ENCODE measurements at regions not wholly inside any gene's neighbourhood (a gene's known extent, or its start where the extent isn't known, plus 50 kb on each side); places are given as distances from the start of the nearest gene placed in this dataset.

GRCh38 chr5:15008476-15008875 is 136.9 kb upstream of the ANKH start:
- no peak overlapping the region for H3K27ac ChIP-seq (ENCODE audit: low read depth, low read length)
- DNase-seq (ENCODE audit: low read depth in 1 of 2, low spot score in 2 of 2) = no peak
- H2BK15ac ChIP-seq (ENCODE audit: low read length) = no peak overlapping the region

More at GRCh38 chr5:15008476-15008875, 136.9 kb upstream of the ANKH start:
- no peak overlapping the region for H3K9ac ChIP-seq (replicated peaks in 1 of 4; ENCODE audit: extremely low read depth in 1 of 4, low read depth in 3 of 4, low read length in 3 of 4)
- no peak overlapping the region for H4K91ac ChIP-seq (replicated peaks; ENCODE audit: insufficient read length, low read length)
- H3K27me3 ChIP-seq (replicated peaks in 1 of 4; ENCODE audit: control insufficient read depth in 3 of 4, extremely low read depth in 1 of 4, insufficient read depth in 3 of 4, low read length in 3 of 4) = no peaks in the 10 kb centered on the region
- H4K5ac ChIP-seq (ENCODE audit: insufficient read length, low read depth, low read length) = no peak overlapping the region
- no peaks in the 10 kb centered on the region for H3K79me1 ChIP-seq (ENCODE audit: low read depth, low read length)
- no peak overlapping the region for H2BK20ac ChIP-seq (ENCODE audit: low read length)
- H2AK5ac ChIP-seq (ENCODE audit: low read depth, low read length) = no peak overlapping the region
- no peak overlapping the region for H2AFZ ChIP-seq (ENCODE audit: low read length)
- no peak overlapping the region for H3K14ac ChIP-seq (ENCODE audit: insufficient read length)
- WGBS, 2 experiments (ENCODE audit: extremely low coverage in 1 of 2, insufficient coverage in 1 of 2, insufficient read length in 1 of 2, insufficient replicate concordance in 2 of 2, low coverage in 1 of 2, low lambda C conversion rate in 2 of 2, missing lambda C conversion rate in 1 of 2) = 81% methylated on average over 8 of the region's 8 CpGs; no CpG with 5 or more reads in 1 of the 2 experiments
- no peak overlapping the region for H3K18ac ChIP-seq (ENCODE audit: extremely low read depth, low read length)
- no peak overlapping the region for H3K4ac ChIP-seq (replicated peaks; ENCODE audit: insufficient read length, low read depth, low read length)
- H3K23me2 ChIP-seq (ENCODE audit: low read depth, low read length) = no peaks in the 10 kb centered on the region
- H3K23ac ChIP-seq (ENCODE audit: insufficient read length) = no peak overlapping the region
- no peaks in the 10 kb centered on the region for H3K79me2 ChIP-seq (ENCODE audit: control insufficient read depth in 1 of 2, insufficient read depth in 2 of 2, low read length in 2 of 2)
- H2BK120ac ChIP-seq (replicated peaks; ENCODE audit: low read depth, low read length) = no peak overlapping the region
- no peaks in the 10 kb centered on the region for H4K20me1 ChIP-seq (replicated peaks in 1 of 2; ENCODE audit: control insufficient read depth in 1 of 2, insufficient read depth in 2 of 2, low read length in 2 of 2)
- ChIA-PET POLR2A (ENCODE audit: partially characterized antibody) (no interaction called here), CTCF (ENCODE audit: partially characterized antibody) (interaction anchor here (0.7 to 2.3 kb wide), 4 partner anchors 280 to 322 kb away, joined by 3 to 12 read pairs (median 5); no protein-coding TSS in a partner anchor)
- H2BK12ac ChIP-seq (ENCODE audit: low read depth, low read length) = no peak overlapping the region
- TF ChIP-seq, protein P1, sequence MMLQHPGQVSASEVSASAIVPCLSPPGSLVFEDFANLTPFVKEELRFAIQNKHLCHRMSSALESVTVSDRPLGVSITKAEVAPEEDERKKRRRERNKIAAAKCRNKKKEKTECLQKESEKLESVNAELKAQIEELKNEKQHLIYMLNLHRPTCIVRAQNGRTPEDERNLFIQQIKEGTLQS (IDR thresholded peaks at IDR 0.05; ENCODE audit: insufficient read depth, low read depth, low read length) = 0 out of 2 replicates have a peak, but pooled peaks have one; percentile 30
- TF ChIP-seq CEBPB (IDR thresholded peaks at IDR 0.05; ENCODE audit: low read depth, low read length) (peak; percentile 95), JUND (IDR thresholded peaks at IDR 0.05; ENCODE audit: low read length) (peak; percentile 57; the same call in 1 of the 2 replicates), BACH1 (IDR thresholded peaks at IDR 0.05; ENCODE audit: low read length) (no peak)
- no peak overlapping the region for H3K4me3 ChIP-seq (ENCODE audit: extremely low read depth in 1 of 4, insufficient read depth in 2 of 4, low read depth in 3 of 4, low read length in 4 of 4)
- H3K4me2 ChIP-seq (ENCODE audit: insufficient read depth in 1 of 2, low read depth in 2 of 2, low read length in 2 of 2) = no peak overlapping the region
- H3K56ac ChIP-seq (replicated peaks; ENCODE audit: insufficient read length, low read depth, low read length) = no peak overlapping the region
- H3K9me3 ChIP-seq (ENCODE audit: insufficient read depth in 2 of 2, low read depth in 1 of 2, low read length in 1 of 2) = no peaks in the 10 kb centered on the region
- no peaks in the 10 kb centered on the region for H3K36me3 ChIP-seq (ENCODE audit: control insufficient read depth in 2 of 4, insufficient read depth in 4 of 4, low read length in 3 of 4)
- H4K8ac ChIP-seq (ENCODE audit: extremely low read depth, insufficient read depth, low read length) = no peak overlapping the region
- no peak for FAIRE-seq
- H2BK5ac ChIP-seq (ENCODE audit: low read depth, low read length) = peak overlapping the region; percentile 20; the same call in 1 of the 2 replicates
- peaks cover 0 to 3% (median 0%) of the 10 kb centered on the region in 4 experiments; a peak in 2 of 7 replicates for H3K4me1 ChIP-seq (replicated peaks in 1 of 4; ENCODE audit: control insufficient read depth in 3 of 4, insufficient read depth in 4 of 4, low read length in 3 of 4)

Data from H1 (cell line).